Neural cell (in vitro differentiated cells): ENCODE measurements at regions not wholly inside any gene's neighbourhood (a gene's known extent, or its start where the extent isn't known, plus 50 kb on each side); places are given as distances from the start of the nearest gene placed in this dataset.

Experiments used
- H2AFZ ChIP-seq: fragments of 200-600, 300-800 bp; sonication (generic), shearing (Covaris generic); 2 replicates; pipeline ENCODE4 v1.6.0; 2014; ENCODE audit warnings: low read depth, mild to moderate bottlenecking, antibody characterized with exemption, low read length, moderate library complexity
- H3F3A ChIP-seq: fragments of 200-600 bp; shearing (Covaris generic); 2 replicates; pipeline ENCODE4 v1.6.1; 2016; ENCODE audit warnings: mild to moderate bottlenecking, moderate library complexity, mixed read lengths, antibody characterized with exemption, low read length; ENCODE audit not compliant: insufficient read depth, poor library complexity, severe bottlenecking
- H3K27ac ChIP-seq: fragments of 200-600, 300-800 bp; sonication (generic), shearing (Covaris generic); 2 replicates; pipeline ENCODE4 v1.5.1; 2014; ENCODE audit warnings: mild to moderate bottlenecking, low read length, moderate library complexity
- H3K27me3 ChIP-seq: fragments of 300-800, 200-600 bp; sonication (generic), shearing (Covaris generic); 2 replicates; pipeline ENCODE4 v1.6.0; 2014; ENCODE audit warnings: mild to moderate bottlenecking, low read depth, low read length, moderate library complexity; ENCODE audit not compliant: insufficient read depth
- H3K36me3 ChIP-seq: fragments of 300-800, 200-600 bp; sonication (generic), shearing (Covaris generic); 2 replicates; pipeline ENCODE4 v1.5.1; 2014; ENCODE audit warnings: mild to moderate bottlenecking, antibody characterized with exemption, low read length, moderate library complexity; ENCODE audit not compliant: insufficient read depth
- H3K4me2 ChIP-seq: fragments of 300-800, 200-600 bp; sonication (generic), shearing (Covaris generic); 2 replicates; pipeline ENCODE4 v1.6.0; 2014; ENCODE audit warnings: mild to moderate bottlenecking, low read length
- H3K4me3 ChIP-seq: fragments of 300-800, 200-600 bp; sonication (generic), shearing (Covaris generic); 2 replicates; pipeline ENCODE4 v1.5.1; 2014; ENCODE audit warnings: mild to moderate bottlenecking, low read length, moderate library complexity
- H3K79me2 ChIP-seq: fragments of 200-600 bp; shearing (Covaris generic); replicated peaks from 2 replicates; pipeline ENCODE4 v1.6.0; 2014; ENCODE audit warnings: mild to moderate bottlenecking, low read length, moderate library complexity; ENCODE audit not compliant: insufficient read depth
- H3K9ac ChIP-seq: fragments of 300-800, 200-600 bp; sonication (generic), shearing (Covaris generic); 2 replicates; pipeline ENCODE4 v1.6.1; 2016; ENCODE audit warnings: mild to moderate bottlenecking, low read length, mixed read lengths
- H3K9me2 ChIP-seq: fragments of 200-600 bp; shearing (Covaris generic); 2 replicates; pipeline ENCODE4 v1.6.1; 2016; ENCODE audit warnings: mild to moderate bottlenecking, low read length, mixed read lengths; ENCODE audit not compliant: insufficient read depth
- H3K9me3 ChIP-seq: fragments of 200-600, 300-800 bp; sonication (generic), shearing (Covaris generic); 2 replicates; pipeline ENCODE4 v1.6.1; 2016; ENCODE audit warnings: mild to moderate bottlenecking, mixed run types, low read length, moderate library complexity, mixed read lengths
- H4K20me1 ChIP-seq: fragments of 200-600 bp; shearing (Covaris generic); 2 replicates; pipeline ENCODE4 v1.6.1; 2016; ENCODE audit warnings: mild to moderate bottlenecking, mixed run types; ENCODE audit not compliant: insufficient read depth
- CTCF ChIP-seq: fragments of 450-650 bp; IDR thresholded peaks from 2 replicates; pipeline ENCODE4 v1.5.1; 2014; ENCODE audit warnings: antibody characterized with exemption, mild to moderate bottlenecking, moderate library complexity; ENCODE audit not compliant: poor library complexity, severe bottlenecking
- EP300 ChIP-seq: fragments of 450-650 bp; conservative IDR thresholded peaks from 2 replicates; pipeline ENCODE4 v1.6.1; 2014; ENCODE audit warnings: antibody characterized with exemption, mild to moderate bottlenecking, moderate library complexity; ENCODE audit not compliant: poor library complexity, severe bottlenecking
- EZH2 ChIP-seq: fragments of 200-600, 300-800 bp; shearing (Covaris generic), sonication (generic); IDR thresholded peaks from 2 replicates; pipeline ENCODE4 v1.6.1; 2014; ENCODE audit warnings: antibody characterized with exemption, low read length, borderline replicate concordance, mild to moderate bottlenecking; ENCODE audit not compliant: insufficient read depth, poor library complexity, severe bottlenecking
- RAD21 ChIP-seq: fragments of 450-650 bp; conservative IDR thresholded peaks from 2 replicates; pipeline ENCODE4 v1.6.1; 2014; ENCODE audit warnings: antibody characterized with exemption, mild to moderate bottlenecking, moderate library complexity
- REST ChIP-seq: IDR thresholded peaks from 2 replicates; pipeline ENCODE4 v1.6.1; 2012; ENCODE audit warnings: borderline replicate concordance
- SMC3 ChIP-seq: fragments of 450-650 bp; conservative IDR thresholded peaks from 2 replicates; pipeline ENCODE4 v1.6.1; 2014; ENCODE audit warnings: antibody characterized with exemption, mild to moderate bottlenecking, moderate library complexity; ENCODE audit not compliant: poor library complexity

- Histone ChIP-seq H3K36me3 (no peaks in the 10 kb centered on the region), H4K20me1 (no peaks in the 10 kb centered on the region), H3K4me3 (no peak overlapping the region), H3K9me3 (no peaks in the 10 kb centered on the region), H3F3A (no peaks in the 10 kb centered on the region), H3K9ac (no peak overlapping the region), H3K4me2 (no peak overlapping the region), H3K27me3 (no peaks in the 10 kb centered on the region), H3K79me2 (no peaks in the 10 kb centered on the region), H3K27ac (no peak overlapping the region), H3K9me2 (no peaks in the 10 kb centered on the region), H2AFZ (no peak overlapping the region)
- no peak for TF ChIP-seq SMC3
- no peak for TF ChIP-seq CTCF
- no peak for TF ChIP-seq EZH2
- TF ChIP-seq EP300 = no peak
- no peak for TF ChIP-seq RAD21
- TF ChIP-seq REST = no peak
These were observed 154.8 kb upstream of the CHODL start for GRCh38 chr21:18089786-18090185.

- no peak overlapping the region for H3K4me3 ChIP-seq
- H3K36me3 ChIP-seq = no peaks in the 10 kb centered on the region
- no peaks in the 10 kb centered on the region for H4K20me1 ChIP-seq
- no peaks in the 10 kb centered on the region for H3K79me2 ChIP-seq
- no peak overlapping the region for H3K9ac ChIP-seq
- no peak overlapping the region for H2AFZ ChIP-seq
- no peak overlapping the region for H3K27ac ChIP-seq
- H3F3A ChIP-seq = no peaks in the 10 kb centered on the region
- no peaks in the 10 kb centered on the region for H3K9me2 ChIP-seq
- no peak for TF ChIP-seq SMC3
- no peak for TF ChIP-seq REST
- no peaks in the 10 kb centered on the region for H3K9me3 ChIP-seq
- H3K4me2 ChIP-seq = no peak overlapping the region
- H3K27me3 ChIP-seq = no peaks in the 10 kb centered on the region
These were observed 174.2 kb upstream of the CHODL start for GRCh38 chr21:18070392-18070791.
